NCI-H2227 treated with DMSO at 0.1 percent for 48 hours (cell line): ENCODE measurements at regions not wholly inside any gene's neighbourhood (a gene's known extent, or its start where the extent isn't known, plus 50 kb on each side); places are given as distances from the start of the nearest gene placed in this dataset.
A peak's percentile ranks its signal among the peaks of the same experiment; 100 is the strongest.

Experiments used
- DNase-seq: peaks from one replicate; lab custom pipeline; 2025; lab: John Stamatoyannopoulos, UW

DNA sequence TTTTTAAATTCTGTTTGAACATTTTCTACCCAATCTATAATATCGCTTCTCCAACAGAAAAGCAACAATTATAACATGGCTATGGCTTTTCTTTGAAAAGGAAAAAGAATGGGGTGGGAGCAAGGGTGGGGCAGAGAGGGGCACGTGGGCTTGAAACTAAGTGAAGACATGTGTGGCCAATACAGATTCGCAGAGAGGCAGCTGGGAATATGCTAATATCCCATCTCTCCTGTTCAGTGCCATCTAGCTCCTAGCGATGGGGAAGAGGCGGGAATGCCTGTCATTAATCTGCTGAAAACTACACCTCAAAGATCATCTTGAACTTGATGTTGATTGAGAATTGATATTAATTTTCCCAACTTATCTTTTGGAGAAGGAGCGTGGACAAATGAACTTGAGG, 65.5 kb upstream of the ITGA6 start:
- DNase-seq: no peak

DNA sequence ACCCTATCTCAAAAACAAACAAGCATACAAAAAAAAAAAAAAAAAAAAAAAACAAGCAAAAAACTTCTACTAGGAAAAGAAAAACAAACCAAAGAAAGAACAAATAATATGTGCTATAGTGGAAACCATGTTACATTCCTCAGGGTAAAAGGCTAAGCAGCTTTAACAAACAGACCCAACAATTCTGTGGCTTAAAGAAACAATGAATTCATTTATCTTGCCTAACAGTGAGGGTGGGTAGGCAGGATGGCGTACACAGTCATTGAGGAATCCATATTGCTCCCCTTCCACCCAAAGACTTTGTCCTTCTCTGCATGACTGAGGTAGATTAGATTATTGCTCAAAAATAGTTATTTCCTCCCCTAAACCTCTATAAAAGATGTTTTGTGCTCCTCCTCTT, 63.1 kb upstream of the ITGA6 start:
- no peak for DNase-seq

DNA sequence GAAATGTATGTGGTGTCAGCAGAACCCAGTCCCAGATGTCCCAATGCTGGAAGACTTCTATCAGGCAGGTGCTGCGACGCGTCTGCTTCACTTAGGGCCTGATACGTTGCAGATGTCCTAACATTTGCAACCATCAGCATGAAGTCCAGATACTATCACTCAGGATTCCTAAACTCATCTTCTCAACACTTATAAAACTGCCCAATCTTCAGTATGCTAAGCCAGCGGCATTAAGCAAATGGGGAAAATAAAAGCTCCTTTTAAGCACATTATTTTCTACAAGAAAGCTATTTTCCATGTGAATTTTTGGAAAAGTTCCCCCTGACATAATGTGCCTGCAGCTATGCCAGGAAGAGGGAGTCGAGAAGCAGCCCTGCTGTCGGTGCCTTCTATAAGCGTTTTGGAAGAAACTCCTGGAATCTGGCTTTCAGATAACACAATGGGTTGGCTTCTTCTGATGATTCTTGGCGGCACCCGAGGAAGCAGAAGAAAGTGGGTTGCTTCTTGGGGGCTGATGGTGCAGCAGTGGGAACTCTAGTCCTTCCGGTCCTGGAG, 60.7 kb upstream of the ITGA6 start:
- DNase-seq: no peak

DNA sequence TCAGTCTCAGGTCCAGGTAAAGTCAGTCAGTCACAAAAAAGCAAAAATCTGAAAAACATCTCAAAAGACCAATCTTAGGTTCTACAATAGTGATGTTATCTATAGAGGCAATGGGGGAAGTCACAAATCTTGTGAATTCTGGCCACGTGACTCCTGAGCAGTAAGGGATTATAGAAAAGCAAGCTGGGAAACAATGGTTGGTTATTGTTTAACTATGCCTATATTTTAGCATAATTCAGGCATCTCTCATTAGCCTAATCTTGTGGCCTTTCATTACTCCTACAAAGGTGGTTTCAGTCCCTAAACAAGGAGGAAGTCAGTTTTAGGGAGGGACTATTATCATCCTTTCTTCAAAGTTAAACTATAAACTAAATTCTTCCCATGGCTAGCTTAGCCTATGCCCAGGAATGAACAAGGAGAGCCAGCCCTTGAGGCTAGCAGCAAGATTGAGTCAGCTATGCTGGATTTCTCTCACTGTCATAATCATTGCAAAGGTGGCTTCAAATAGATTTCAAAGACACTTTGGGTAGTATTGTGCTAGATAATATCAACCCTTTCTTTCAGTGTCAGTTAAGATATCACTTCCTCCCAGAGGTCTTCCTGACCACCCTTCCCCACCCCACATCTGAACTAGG, 56.4 kb upstream of the ITGA6 start:
- no peak for DNase-seq

DNA sequence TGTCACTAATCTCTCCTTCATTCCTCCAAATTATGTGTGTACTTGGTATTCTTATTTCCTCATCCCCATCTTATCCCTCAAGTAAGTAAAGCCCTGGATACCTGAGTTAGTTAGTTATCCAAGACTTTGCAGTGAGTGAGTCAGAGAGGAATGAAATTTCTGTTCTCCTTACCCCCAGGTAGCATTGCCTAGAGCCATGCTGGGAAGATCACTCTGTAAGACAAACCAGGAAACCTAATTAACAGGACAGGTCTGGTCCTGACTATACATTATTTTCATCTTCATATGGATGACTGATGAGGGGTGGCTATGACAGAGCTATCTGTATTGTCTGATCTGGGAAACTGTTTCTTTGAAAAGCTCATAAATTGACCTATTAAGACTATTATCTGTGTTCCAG, 55.0 kb upstream of the ITGA6 start:
- DNase-seq: no peak

DNA sequence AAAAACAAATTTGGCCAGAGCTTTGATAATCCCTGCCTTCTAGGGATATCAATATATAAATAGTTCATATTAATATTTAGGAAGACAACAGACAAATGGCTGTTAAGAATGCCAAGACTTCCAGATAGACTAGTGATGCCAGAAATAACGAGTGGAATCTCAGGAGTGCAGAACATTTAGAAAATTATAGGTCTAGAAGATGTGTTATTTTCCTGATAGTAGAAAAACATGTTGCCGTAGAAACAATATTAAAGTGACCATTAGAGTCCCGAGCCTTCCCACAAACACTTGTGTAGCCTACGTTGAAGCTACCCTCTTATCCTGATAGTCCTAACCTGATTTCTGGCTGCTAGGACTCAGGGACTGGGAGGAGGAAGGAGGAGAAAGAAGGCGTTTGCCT, 54.3 kb upstream of the ITGA6 start:
- DNase-seq: peak; percentile 94

DNA sequence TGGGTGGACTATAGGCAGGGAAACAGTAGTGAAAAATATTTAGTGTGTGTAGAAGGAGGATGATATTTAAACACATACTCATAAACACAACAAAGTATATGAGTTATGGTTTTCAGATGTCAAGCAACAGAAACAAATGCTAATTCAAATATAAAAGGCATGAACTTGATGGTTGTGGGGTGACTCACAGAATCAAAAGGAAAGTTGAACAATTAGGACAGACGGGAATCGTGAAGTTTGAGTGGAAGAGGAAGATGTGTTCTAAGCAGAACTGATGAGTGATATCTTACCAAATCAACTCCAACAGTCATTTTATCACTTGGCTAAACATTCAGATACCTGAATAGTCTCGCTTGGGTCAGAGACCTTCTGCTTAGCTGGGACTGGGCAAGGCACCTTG, 53.6 kb upstream of the ITGA6 start:
- no peak for DNase-seq

DNA sequence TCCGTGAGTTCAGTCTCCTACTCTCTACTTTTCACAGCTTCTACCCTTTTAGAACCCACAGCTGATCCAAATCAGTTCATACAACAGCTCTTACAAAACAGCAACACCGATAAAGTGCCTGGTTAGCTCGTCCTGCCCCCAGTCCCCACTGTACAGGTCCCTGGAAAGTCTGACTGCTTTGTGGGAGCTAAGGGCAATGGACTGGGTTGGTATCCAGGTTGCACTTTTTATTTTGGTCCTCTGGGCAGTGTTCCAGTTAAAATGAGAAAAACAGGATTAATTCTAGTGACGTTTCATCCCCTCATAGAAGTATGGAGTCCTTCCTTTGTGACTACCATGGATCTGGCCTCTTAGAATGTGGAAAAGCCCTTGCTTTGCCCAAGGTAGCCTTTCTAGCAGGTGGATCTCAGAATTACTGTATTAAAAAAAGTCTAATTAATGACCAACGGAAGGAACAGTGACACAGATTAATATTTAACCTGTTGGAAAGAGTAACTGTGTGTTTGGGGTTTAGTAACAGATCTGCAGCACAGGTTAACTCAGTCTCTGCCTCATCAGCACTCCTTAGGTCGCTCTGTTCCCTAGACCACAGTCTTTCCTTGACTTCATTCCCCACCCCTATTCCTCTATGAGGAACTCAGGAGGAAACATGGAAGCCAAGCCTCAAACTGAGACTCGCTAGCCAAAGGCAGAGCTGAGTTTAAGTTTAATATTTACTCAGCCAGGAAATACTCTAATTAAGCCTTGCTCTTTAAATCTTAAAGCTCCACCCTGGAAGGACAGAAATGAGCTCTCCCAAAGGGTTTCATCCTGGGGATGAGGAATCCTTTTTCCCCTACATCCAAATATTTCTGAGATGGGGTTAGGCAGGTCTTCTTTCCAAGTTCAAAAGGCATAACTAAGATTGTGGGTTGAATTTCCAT, 52.8 kb upstream of the ITGA6 start:
- DNase-seq: no peak

DNA sequence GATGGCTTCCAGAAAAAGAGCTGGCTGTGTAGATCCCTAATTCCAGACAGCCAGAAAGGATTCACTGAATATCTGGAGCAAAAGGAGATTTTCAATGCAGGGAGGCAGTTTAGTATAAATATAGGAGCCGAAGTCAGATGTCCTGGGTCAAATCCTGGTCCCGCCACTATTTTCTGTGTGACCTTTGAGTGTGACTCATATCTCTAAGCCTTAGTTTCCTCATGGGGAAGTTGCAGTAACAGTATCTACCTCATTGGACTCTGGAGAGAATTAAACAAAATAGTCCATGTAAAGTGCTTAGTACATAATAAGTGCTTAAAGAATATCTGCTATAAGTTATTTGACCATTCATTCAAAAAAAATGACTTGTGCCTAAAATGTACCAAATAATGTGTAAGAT, 52.1 kb upstream of the ITGA6 start:
- DNase-seq: no peak

DNA sequence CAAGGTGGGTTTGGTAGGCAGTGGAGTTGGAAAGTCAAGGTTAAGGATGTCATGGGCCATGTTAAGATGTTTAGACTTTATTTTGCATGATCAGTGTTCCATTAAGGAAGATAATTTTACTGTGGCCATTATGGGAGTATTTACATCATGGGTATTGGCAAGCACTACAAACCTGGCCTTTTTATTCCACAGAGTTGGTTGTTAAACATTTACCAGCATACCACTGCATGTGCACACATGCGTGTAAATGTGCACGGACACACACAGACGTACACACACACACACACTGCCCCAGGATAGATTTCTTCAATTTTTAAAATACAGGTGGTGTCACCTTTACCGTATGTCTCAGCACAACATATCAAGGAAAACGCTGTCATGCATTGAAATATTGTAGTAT, 51.4 kb upstream of the ITGA6 start:
- no peak for DNase-seq

DNA sequence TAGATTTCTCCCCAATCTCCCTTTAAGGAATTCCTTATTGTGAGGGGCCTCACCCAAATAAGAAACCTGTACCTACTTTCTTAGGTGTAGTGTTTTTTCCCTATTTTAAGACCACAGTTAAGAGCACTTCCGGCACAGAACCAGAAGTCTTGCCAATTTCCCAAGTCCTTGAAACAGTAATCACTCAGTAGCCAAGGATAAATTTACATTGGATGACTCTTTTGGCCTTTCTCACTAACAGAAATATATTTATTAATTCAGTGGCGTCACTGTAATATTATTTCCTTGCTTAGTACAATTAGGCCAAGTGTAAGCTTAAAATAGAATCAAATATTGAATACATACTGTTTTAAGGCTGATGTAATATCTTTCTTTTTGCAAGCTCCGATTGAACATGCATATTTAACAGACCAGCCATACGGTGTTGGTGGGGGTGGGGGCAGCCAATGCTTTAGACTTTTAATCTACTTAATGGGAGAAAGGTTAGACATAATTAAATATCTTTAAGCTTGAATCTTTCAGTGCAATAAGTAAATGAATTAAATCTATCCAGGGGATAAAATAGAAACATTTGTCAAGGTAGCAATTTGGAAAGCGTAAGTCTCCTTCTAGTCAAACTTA, 50.8 kb upstream of the ITGA6 start:
- no peak for DNase-seq

DNA sequence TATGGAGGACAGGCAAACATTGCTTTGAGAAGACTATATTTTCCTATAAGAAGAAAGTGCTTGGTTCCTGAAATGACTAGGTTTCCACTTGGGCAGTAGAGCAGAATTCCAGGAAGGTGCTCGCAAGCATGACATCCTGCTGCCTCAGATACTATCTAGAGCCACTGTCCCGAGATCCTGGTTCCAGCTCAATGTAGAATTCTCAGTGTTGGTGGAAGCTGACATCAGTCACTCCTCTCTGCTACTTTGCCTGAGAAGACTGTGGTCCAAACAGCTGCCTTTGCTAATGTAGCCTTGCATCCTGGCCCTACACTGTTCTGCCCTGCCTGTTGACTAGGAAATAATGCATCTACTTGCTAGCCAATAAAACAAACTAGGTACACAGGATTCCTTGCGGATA, 50.0 kb upstream of the ITGA6 start:
- no peak for DNase-seq
